GM23338 (cell line): ENCODE measurements at regions not wholly inside any gene's neighbourhood (a gene's known extent, or its start where the extent isn't known, plus 50 kb on each side); places are given as distances from the start of the nearest gene placed in this dataset.

Source experiments
- ATAC-seq: fragments of 200-7000 bp; cut with Tn5 transposase; 3 replicates; pipeline ENCODE4 v1.9.1; 2020
- DNase-seq: peaks from one replicate; pipeline ENCODE4 v3.0.0-alpha.2; 2015; ENCODE audit warnings: low spot score
- H2AFZ ChIP-seq: fragments of 200-600 bp; sonication (generic); 2 replicates; pipeline ENCODE4 v1.8.0; 2016; ENCODE audit warnings: antibody characterized with exemption, mild to moderate bottlenecking, moderate library complexity
- H3F3A ChIP-seq: fragments of 200-600 bp; sonication (generic); replicated peaks from 2 replicates; pipeline ENCODE4 v1.8.0; 2017; ENCODE audit warnings: antibody characterized with exemption, mixed run types, low read depth
- H3K27ac ChIP-seq: fragments of 200-600 bp; sonication (generic); 2 replicates; pipeline ENCODE4 v1.6.1; 2016; ENCODE audit warnings: low read depth
- H3K27me3 ChIP-seq: fragments of 200-600 bp; sonication (generic); 2 replicates; pipeline ENCODE4 v1.8.0; 2016; ENCODE audit warnings: mild to moderate bottlenecking, mixed run types, moderate library complexity; ENCODE audit not compliant: insufficient read depth
- H3K36me3 ChIP-seq: fragments of 200-600 bp; sonication (generic); 2 replicates; pipeline ENCODE4 v1.8.0; 2016; ENCODE audit warnings: mild to moderate bottlenecking; ENCODE audit not compliant: insufficient read depth
- H3K4me1 ChIP-seq: fragments of 200-600 bp; sonication (generic); 2 replicates; pipeline ENCODE4 v1.8.0; 2016; ENCODE audit warnings: mild to moderate bottlenecking, moderate library complexity; ENCODE audit not compliant: insufficient read depth
- H3K4me2 ChIP-seq: fragments of 200-600 bp; sonication (generic); 2 replicates; pipeline ENCODE4 v1.7.1; 2017; ENCODE audit warnings: mixed run types
- H3K4me3 ChIP-seq: fragments of 200-600 bp; sonication (generic); 2 replicates; pipeline ENCODE4 v1.6.1; 2016; ENCODE audit warnings: mixed run types
- H3K79me2 ChIP-seq: fragments of 200-600 bp; sonication (generic); replicated peaks from 2 replicates; pipeline ENCODE4 v1.8.0; 2017; ENCODE audit warnings: mild to moderate bottlenecking; ENCODE audit not compliant: insufficient read depth
- H3K9me2 ChIP-seq: fragments of 200-600 bp; sonication (generic); 2 replicates; pipeline ENCODE4 v1.8.0; 2017; ENCODE audit not compliant: insufficient read depth
- H4K20me1 ChIP-seq: fragments of 200-600 bp; sonication (generic); replicated peaks from 2 replicates; pipeline ENCODE4 v1.8.0; 2017; ENCODE audit warnings: mild to moderate bottlenecking; ENCODE audit not compliant: insufficient read depth
- H3K27ac Mint-ChIP-seq: 2 replicates; pipeline ENCODE4 v1.8.0; 2020; ENCODE audit warnings: inconsistent platforms, mild to moderate bottlenecking, moderate library complexity, mixed read lengths
- H3K27me3 Mint-ChIP-seq: 3 replicates; pipeline ENCODE4 v1.8.0; 2022; ENCODE audit warnings: low read depth, mild to moderate bottlenecking, moderate library complexity, mixed read lengths, inconsistent platforms; ENCODE audit not compliant: insufficient read depth, poor library complexity
- H3K36me3 Mint-ChIP-seq: 3 replicates; pipeline ENCODE4 v1.8.0; 2021; ENCODE audit warnings: low read depth, mild to moderate bottlenecking, inconsistent platforms, moderate library complexity, mixed read lengths
- H3K4me1 Mint-ChIP-seq: 3 replicates; pipeline ENCODE4 v1.8.0; 2020; ENCODE audit warnings: mild to moderate bottlenecking, inconsistent platforms, mixed read lengths
- H3K4me3 Mint-ChIP-seq: 3 replicates; pipeline ENCODE4 v1.8.0; 2021; ENCODE audit warnings: moderate library complexity, mild to moderate bottlenecking, inconsistent platforms, mixed read lengths
- H3K9me3 Mint-ChIP-seq: 3 replicates; pipeline ENCODE4 v1.8.0; 2020; ENCODE audit warnings: moderate library complexity, mild to moderate bottlenecking, inconsistent platforms, mixed read lengths
- CREB1 ChIP-seq: fragments of 250-450 bp; sonication (Bioruptor Pico); IDR thresholded peaks from 2 replicates; pipeline ENCODE4 v1.5.0; 2020; ENCODE audit warnings: low read depth, mild to moderate bottlenecking, moderate library complexity
- ETS1 ChIP-seq: IDR thresholded peaks from 2 replicates; pipeline ENCODE4 v1.6.1; 2016; ENCODE audit warnings: antibody characterized with exemption
- EZH2 ChIP-seq: fragments of 200-600 bp; sonication (generic); IDR thresholded peaks from one replicate; pipeline ENCODE4 v1.8.0; 2017; ENCODE audit warnings: antibody characterized with exemption, mild to moderate bottlenecking, low read depth; ENCODE audit not compliant: unreplicated experiment
- EZH2phosphoT487 ChIP-seq: fragments of 200-600 bp; sonication (generic); IDR thresholded peaks from one replicate; pipeline ENCODE4 v1.8.1; 2018; ENCODE audit warnings: antibody characterized with exemption; ENCODE audit not compliant: unreplicated experiment
- JUNB ChIP-seq: IDR thresholded peaks from one replicate; pipeline ENCODE4 v1.6.1; 2016; ENCODE audit warnings: antibody characterized with exemption; ENCODE audit not compliant: unreplicated experiment
- NANOG ChIP-seq: IDR thresholded peaks from 2 replicates; pipeline ENCODE4 v1.6.1; 2016; ENCODE audit warnings: antibody characterized with exemption, borderline replicate concordance
- POLR2AphosphoS5 ChIP-seq: IDR thresholded peaks from 2 replicates; pipeline ENCODE4 v1.6.1; 2016; ENCODE audit warnings: antibody characterized with exemption, low read depth
- REST ChIP-seq: IDR thresholded peaks from one replicate; pipeline ENCODE4 v1.6.1; 2018; ENCODE audit warnings: antibody characterized with exemption; ENCODE audit not compliant: unreplicated experiment
- STAT1 ChIP-seq: IDR thresholded peaks from one replicate; pipeline ENCODE4 v1.6.1; 2016; ENCODE audit warnings: antibody characterized with exemption; ENCODE audit not compliant: unreplicated experiment
- ZNF114 ChIP-seq: fragments of 250-450 bp; sonication (Bioruptor Pico); IDR thresholded peaks from 2 replicates; pipeline ENCODE4 v1.5.0; 2020; ENCODE audit warnings: mild to moderate bottlenecking, moderate library complexity
- ZNF462 ChIP-seq: fragments of 250-450 bp; sonication (Bioruptor Pico); IDR thresholded peaks from 2 replicates; pipeline ENCODE4 v1.5.0; 2020; ENCODE audit warnings: mild to moderate bottlenecking, moderate library complexity
- TF ChIP-seq, protein P1 (sequence below), 2 experiments: fragments of 200-600 bp in 1 of 2; sonication (generic) in 1 of 2; conservative IDR thresholded peaks; 2 replicates each; pipeline versions ENCODE4 v1.5.1 to v1.6.1; 2016 to 2017; ENCODE audit warnings: antibody characterized with exemption in 2 of 2, low read depth in 2 of 2, mild to moderate bottlenecking in 2 of 2, moderate library complexity in 1 of 2

- no peak for TF ChIP-seq ZNF462
- no peak for TF ChIP-seq ZNF114 (CRISPR knock-in tag)
- TF ChIP-seq CREB1 (CRISPR knock-in tag), result no peak
- TF ChIP-seq EZH2phosphoT487, result no peak
- no peak for TF ChIP-seq POLR2AphosphoS5
- no peak for TF ChIP-seq JUNB
Observed at GRCh38 chr1:36602184-36602583, 119.5 kb upstream of the CSF3R start (continued).

DNA sequence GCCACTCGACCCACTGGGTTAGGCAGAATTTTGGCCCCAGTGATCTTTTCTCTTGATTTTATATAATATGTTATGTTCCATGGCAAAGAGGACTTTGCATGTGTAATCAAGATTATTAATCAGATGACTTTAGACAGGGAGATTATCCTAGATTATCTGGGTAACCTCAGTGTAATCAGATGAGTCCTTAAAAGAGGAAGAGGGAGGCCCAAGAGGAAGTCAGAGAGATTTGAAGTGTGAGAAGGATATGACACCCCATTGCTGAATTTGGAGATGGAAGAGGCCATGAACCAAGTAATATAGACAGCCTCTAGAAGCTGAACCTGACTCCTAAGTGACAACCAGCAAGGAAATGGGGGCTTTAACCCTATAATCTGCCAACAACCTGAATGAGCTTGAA, 117.1 kb upstream of the CSF3R start:
- no peaks in the 10 kb centered on the region for H3K4me1 ChIP-seq
- H3K36me3 ChIP-seq, result no peaks in the 10 kb centered on the region
- no peak overlapping the region for H2AFZ ChIP-seq
- no peak overlapping the region for H3K4me2 ChIP-seq
- ATAC-seq (no peak), DNase-seq (no peak)
- no peak overlapping the region for H3K4me3 Mint-ChIP-seq
- no peak overlapping the region for H3K27ac ChIP-seq
- H3K27me3 ChIP-seq, result no peaks in the 10 kb centered on the region
- H3K9me3 Mint-ChIP-seq, result no peaks in the 10 kb centered on the region
- H3K27me3 Mint-ChIP-seq, result peaks cover 3% of the 10 kb centered on the region
- H3K36me3 Mint-ChIP-seq, result no peaks in the 10 kb centered on the region
- no peaks in the 10 kb centered on the region for H3K4me1 Mint-ChIP-seq
- no peaks in the 10 kb centered on the region for H3K9me2 ChIP-seq
- no peaks in the 10 kb centered on the region for H3F3A ChIP-seq
- H3K4me3 ChIP-seq, result no peak overlapping the region
- no peaks in the 10 kb centered on the region for H3K79me2 ChIP-seq
- no peak overlapping the region for H3K27ac Mint-ChIP-seq
- H4K20me1 ChIP-seq, result no peaks in the 10 kb centered on the region
- no peak for TF ChIP-seq EZH2
- TF ChIP-seq, protein P1, sequence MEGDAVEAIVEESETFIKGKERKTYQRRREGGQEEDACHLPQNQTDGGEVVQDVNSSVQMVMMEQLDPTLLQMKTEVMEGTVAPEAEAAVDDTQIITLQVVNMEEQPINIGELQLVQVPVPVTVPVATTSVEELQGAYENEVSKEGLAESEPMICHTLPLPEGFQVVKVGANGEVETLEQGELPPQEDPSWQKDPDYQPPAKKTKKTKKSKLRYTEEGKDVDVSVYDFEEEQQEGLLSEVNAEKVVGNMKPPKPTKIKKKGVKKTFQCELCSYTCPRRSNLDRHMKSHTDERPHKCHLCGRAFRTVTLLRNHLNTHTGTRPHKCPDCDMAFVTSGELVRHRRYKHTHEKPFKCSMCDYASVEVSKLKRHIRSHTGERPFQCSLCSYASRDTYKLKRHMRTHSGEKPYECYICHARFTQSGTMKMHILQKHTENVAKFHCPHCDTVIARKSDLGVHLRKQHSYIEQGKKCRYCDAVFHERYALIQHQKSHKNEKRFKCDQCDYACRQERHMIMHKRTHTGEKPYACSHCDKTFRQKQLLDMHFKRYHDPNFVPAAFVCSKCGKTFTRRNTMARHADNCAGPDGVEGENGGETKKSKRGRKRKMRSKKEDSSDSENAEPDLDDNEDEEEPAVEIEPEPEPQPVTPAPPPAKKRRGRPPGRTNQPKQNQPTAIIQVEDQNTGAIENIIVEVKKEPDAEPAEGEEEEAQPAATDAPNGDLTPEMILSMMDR (conservative IDR thresholded peaks at IDR 0.05; ENCODE audit: low read depth in 2 of 2), result no peak
- no peak for TF ChIP-seq CREB1 (CRISPR knock-in tag)
- no peak for TF ChIP-seq ETS1
- no peak for TF ChIP-seq STAT1
- TF ChIP-seq REST, result no peak
- no peak for TF ChIP-seq NANOG
- no peak for TF ChIP-seq ZNF114 (CRISPR knock-in tag)
